NCI-H82 (cell line): ENCODE measurements at regions not wholly inside any gene's neighbourhood (a gene's known extent, or its start where the extent isn't known, plus 50 kb on each side); places are given as distances from the start of the nearest gene placed in this dataset.

Experiments
- DNase-seq: peaks from one replicate; lab custom pipeline; 2025; lab: John Stamatoyannopoulos, UW

DNA sequence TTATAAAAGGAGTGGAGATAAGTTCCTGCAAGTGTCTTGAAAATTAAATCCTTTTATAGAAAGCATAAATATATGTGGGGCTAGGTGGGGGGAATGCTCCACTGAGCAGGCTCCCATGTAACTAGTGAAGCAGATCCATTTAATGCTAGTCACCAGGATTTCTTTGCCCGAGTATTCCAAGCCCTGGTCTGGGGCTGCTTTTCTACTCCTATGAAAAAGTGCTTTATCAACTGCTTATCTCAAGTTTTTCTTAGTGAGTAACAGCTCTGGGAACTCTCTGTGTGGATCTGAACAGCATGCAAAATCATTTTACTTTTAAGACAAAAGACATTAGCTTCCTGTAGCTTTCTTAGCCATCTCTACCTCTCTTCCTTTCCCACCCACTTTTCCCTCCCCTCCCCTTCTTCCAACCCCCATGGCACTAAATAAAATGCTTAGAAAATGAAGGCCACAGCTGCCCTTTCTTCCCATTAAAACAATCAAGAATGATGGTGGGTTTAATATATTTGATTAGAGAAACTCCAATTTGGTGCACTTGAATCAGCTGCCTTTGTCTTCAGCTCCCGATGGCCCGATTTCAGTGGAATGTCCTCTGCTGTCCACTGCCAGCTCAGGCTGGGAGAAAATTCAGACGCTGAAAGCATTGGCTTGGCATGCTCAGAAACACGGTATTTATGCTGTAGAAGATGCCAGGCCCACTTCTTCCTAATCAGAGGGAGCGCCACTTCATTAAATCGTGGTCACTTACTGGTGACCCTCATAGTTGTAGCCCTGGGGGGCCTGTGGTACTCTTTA is 475.1 kb downstream of the FOXO1 start:
- DNase-seq, result peak; percentile 72

DNA sequence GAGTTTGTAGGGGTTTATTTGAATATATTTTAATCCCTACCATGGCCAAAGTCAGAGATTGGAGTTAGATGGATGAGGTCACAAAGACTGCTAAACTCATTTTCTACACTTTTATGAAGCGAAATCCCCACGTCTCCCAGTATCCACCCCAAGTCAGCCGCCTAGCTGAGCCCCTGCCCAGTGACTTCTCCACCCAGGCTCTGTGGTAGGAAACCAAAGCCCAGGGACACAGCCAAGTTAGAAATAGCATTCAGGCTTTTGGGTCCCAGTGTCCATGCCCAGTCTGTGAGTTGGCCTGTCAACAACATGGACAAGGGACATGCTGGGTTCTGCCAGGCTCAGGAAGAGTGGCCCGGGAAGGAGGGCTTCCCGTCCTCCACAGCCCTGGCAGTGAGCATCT is 474.0 kb downstream of the FOXO1 start:
- no peak for DNase-seq

DNA sequence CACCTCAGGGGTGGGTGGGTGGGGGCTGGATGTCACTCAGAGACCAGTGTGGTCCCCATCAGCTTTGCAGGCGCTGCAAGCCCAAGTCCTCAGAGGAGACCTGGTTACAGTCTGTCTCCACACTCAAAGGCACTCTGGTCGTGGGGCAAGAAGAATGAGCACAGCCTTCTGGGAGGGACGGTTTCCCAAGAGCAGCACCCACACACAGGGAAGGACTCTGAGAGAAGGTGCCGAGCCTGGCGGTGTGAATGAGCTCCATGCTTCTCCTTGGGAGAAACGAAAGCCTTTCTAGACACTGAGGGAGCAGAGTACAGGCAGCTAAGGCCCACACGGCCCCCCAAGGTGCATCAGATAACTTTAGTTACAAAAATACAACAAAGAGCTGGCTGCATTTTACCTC is 473.6 kb downstream of the FOXO1 start:
- DNase-seq, result no peak

DNA sequence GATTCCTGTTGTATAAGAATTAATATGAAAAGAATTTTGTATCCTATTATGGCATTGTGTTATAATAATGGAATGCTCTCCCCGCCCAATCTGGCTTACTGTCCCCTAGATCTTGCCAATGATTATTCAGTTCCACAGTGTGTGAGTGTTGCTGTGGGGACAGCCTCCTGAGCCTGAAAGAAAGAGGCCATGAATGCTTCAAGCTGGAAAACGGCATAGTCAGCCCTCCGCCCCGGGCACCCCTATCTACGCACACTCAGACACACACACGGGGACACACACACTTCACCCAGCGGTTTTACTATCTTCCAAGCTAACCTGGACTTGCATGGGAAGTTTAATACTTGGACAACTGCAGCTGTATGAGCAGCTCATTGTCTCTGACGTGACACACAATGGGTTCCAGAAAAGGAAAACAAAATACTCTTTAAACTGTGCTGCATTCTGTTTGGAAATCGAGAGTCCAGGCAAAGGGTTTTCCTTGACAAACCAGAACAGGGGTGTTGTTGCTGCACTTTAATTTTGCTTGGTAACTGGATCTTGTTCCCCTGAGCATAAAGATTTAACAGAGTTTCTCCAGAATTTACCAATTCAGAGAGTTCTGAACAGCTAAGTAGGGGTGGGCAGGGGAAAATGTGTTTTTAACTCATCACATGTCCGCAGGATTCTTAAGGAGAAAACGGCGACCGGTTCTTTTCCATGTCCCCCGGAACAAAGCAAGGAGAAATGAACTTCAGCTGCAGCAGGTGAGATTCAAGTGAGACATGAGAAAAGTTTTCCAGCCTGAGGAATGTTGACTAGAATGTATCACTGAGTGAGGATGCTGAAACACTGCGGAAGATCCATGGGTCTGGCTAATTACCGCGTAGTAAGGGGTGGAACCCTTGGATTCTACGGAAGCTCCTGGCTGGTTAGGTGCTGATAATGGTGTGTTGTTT is 472.9 kb downstream of the FOXO1 start:
- no peak for DNase-seq

DNA sequence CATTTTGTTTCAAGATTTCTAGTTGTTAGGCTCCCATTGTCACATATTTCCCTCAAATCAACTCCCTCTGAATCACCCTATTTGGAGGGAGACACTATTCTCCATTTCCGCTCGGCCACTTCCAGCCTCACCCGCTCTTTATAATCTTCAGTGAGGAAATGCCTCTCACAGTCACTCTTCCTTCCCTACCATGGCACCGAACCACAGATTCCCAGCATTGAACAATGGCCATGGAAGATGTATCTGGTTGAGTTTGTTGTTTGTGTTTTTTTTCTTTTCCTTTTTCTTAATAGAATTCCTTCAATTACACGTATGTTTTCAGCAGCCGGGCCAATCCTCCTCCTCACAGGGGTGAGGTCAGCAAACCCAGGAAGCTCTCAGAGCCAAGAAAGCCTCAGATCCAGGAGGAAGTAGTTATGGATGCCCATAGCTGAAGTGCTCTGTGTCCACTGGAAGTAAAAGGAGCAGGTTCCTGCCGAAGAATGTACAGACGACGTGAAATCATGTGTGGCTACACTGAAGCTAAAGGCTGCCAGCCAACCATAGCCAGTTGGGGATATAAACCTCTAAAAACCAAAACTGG is 472.1 kb downstream of the FOXO1 start:
- no peak for DNase-seq

DNA sequence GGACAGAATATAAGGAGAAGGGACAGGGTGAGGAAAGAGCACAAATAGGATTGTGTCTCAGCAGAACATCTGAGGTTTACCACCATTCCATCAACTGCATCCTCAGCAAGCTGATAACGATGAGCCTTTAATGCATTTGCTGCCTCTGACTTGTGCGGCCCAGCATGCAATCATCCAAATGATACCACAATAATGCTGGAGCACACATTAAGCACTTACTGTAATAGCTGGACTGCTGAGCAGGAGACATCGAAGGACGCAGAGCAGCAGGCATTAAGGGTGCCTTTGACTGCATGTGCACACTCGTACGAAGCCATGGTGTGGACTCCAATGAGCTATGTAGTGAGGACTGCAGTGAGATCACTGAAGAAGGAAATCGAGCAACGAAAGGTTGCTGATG is 469.4 kb downstream of the FOXO1 start:
- DNase-seq, result no peak

DNA sequence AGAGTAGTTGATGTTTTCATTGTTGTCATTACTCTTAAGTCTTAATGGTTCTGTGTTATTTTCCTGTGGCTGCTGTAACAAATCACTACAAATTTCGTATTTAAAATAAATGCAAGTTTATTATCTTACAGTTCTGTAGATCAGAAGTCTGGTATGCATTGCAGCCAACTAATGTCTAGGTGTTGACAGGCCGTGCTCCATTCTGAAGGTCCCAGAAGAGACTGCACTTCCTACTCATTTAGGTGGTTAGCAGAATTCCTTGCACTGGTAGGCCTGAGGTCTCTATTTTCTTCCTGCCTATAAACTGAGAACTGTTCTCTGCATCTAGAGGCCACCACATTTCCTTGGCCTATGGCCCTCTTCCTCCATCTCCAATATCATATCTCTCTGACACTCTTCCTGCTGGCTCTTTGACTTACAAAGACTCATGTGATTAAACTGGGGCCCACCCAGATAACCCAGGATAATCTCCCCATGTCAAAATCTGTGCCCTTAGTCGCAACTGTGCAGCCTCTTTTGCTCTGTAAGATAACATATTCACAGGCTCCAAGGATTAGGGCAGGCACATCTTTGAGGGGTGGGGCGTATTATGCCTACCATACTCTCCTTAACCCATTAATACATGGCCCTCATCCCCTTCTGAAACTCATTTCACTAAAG is 468.4 kb downstream of the FOXO1 start:
- peak; percentile 62 for DNase-seq

DNA sequence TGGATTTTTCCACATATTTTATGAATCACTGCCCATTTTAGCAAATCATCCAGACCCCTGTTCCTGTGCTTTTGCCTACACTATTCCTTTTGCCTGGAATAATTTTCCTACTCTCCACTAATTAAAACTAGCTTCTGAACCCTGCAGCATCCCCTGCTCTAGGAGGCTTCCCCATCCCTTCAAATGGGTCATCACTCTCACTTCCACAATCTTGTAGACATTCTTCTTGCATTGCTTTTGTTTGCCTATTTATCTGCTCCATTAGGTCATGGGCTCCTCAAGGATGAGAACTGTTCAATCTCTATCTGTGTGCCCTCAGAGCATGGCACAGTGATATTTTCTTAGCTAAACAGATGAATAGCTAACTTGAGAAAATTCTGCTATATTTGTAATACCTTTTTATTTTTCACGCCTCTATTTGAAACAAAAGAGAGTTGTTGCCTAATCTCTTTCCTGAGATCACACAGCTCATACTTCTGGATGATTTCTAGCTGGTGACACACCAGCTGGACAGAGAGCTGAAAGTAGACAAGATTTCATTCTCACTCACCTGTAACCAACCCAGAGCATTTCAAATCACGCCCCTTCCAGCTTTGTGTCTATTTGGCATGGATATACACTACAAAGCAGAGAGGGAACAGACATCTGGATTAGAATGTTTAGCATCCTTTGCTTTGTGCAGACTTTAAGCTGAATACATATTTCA is 466.0 kb downstream of the FOXO1 start:
- DNase-seq, result no peak

DNA sequence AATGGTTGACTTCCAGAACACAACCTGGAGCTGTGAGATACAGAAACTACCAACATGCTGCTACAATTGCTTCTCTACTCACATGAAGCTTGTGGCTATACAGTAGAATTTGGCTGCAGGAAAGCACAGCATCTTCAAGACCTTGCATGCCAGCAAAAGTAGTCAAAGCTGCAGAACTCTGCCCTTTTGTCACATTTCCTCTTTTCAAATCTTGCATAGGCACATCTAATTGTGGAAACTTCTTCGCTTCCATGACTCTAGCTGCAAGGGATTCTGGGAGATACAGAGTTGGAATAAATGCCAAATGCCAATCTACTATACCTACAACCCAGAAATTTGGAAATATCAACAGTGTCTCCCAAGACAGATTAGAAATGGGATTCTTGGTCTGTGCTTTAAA is 462.2 kb downstream of the FOXO1 start:
- no peak for DNase-seq

DNA sequence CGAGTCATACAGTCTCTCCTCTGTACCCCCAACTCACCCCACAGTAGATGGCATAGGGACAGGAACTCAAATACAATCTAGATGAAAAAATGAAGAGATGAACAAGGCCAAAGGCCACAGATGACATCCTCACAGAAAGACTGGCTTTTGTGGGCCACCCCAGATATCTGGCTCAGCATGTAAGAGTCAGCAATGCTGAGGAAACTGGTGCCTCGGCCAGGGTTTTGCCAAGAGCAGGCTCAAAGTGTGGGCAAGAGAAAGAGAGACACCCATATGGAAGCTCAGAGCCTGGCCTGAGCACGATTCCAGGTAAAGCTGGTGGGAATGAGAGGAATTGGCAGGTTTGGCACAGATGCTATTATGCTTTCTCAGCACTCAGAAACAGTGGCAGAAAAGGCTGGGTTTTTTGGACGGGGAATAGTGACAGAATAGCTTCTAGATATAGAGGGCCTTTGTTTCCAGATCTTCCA is 460.6 kb downstream of the FOXO1 start:
- DNase-seq, result no peak

DNA sequence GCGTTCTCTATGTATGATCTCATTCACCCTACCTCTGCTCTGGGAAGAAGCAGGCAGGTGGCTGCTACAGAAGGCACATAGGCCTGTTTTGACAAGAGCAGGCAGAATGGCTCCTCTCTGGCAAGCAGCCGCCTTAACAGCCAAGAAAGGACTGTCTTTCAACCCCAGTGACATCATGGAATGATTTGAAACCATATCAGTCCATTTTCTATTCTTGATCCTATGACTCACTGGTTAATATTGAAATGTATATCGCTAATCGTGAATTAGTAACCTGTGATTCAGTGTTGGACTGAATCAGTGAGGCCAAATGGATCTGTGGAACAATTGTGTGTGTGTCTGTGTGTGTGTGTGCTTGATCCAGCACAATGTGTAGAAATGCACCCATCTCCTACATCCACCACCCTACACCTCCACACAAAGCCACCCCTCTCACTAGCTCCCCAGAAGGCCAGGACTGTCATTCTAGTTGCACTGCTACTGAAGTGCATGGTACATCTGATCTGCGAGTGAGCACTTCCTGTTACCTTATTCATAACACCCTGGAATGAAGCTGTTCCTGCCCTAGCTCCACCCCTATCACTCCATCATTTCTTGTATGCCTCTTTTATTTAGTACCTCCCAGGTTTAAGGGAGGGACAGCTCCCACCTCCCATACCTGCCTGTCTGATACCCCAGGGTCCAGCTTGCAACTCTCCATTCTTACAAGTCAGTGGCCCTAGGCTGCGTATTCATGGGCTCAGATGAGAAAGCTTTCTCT is 460.0 kb downstream of the FOXO1 start:
- no peak for DNase-seq

DNA sequence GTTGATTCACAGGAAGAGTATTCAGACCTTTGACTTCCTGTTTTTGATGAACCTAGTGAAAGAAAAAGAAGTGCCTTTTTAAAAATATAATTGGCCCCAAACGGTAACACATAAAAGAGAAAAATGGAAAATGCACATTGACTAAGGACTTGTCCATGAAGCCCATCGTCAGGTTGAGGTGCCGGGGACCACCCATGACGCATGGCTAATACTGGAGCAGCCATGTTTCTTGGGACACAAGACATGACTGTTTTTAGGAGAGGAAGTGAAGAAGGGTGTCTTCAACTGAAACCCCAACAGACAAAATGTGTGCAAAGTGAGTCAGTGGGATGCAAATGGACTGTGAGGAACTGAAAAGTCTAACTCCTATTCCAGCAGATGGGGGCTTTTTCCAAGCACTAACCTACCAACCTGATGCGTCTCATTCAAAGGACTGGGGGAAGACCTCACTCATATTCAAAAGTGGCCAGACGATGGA is 459.4 kb downstream of the FOXO1 start:
- DNase-seq, result no peak

DNA sequence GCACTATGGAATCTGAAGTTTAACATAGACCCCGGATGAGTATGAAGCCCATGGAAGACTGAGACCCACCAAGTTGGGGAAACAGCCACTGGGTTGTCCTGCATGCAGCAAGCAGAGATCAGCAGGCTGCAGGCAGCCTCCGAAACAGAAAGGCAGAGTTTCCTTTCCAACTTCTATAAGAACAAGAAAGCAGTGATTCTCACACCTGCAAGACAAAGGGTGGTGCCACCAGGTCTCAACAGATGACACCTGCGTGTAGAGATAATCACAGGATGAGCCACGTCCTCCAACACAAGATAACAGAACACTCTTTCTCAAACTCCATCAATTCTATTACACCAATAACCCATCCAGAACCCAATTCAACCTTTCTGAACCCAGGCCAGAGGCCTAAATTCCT is 457.9 kb downstream of the FOXO1 start:
- DNase-seq, result no peak

DNA sequence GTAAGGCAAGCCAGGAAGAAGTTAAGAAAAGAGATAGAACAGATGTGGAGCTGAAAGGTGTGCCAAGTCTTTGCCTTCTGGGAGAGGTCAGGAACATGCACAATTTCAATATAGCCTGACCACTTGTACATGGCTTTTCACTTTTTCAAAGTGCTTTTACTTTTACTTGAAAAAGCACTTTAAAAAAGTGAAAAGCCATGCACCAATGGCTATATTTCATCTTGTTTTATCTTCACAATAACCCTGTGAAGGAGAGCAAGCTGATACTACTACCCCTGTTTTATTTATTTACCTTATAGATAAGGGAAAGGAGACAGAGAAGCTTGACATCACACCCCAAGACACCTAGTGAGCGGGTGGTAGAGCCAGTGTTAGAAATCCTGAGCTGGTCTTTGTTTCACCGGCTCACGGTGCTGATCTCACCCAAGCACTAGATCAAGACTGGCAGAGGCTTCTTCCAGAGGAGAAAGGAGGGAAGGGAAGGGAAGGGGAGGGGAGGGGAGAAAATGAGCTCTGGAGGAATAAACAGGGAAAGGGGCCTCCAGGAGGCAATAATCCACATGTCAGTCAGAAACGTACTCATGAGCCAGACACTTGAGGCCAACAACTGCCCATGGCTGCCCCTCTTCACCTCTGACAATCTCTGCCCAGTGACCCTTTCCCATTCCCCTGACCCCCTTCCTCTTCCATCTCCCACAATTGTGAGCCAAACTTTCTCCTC is 455.4 kb downstream of the FOXO1 start:
- no peak for DNase-seq

DNA sequence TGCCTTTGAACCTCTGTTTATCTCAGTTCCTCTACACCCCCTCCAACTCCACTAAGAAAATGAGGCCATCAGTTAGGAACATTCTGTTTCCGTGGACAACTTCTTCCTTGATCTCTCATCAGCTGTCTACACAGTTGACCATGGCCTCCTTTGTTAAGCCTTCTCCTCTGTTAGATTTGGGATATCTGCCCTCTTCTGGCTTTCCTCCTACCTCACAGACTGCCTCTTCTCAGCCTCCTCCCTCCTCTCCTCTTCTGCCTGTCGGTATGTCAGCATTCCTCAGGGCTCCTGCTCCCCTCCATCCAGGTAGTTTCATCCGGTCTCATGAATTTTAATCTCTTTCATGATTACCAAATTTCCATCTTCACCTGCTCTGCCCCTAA is 454.9 kb downstream of the FOXO1 start:
- no peak for DNase-seq

DNA sequence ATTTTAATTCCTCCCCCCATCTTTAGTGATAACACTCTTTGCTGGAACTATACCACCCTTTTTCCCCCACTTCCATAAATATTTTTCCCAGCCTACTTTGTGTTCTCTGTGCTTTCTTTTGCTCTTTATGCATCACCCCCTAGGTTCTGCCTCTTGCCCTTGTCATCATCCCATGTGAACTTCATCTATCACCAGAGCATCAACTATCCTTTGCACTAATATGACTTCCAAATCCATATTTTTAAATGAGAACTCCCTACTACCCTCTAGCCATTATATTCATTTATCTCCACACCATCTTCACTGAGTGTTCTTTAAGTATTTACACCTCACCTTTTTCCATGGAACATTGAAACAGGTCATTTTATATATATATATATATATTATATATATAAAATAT is 452.7 kb downstream of the FOXO1 start:
- peak; percentile 22 for DNase-seq

DNA sequence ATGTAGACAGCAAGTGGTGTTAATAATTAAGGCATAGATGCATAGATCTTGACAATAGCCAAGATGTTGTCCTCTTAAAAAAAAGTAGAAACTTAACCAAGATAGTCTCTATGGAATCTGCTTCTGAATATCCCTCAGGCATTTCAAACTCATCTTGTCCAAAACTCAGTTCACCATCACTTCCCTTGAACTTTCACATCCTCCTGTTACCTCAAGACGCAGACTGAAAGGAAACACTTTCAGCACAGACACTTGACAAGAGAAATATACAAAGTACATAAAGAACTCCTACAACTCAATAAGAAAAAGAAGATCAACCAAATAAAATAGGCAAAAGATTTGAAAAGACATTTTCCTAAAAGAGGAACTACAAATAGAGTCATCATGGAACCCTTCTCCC is 451.1 kb downstream of the FOXO1 start:
- DNase-seq, result no peak

DNA sequence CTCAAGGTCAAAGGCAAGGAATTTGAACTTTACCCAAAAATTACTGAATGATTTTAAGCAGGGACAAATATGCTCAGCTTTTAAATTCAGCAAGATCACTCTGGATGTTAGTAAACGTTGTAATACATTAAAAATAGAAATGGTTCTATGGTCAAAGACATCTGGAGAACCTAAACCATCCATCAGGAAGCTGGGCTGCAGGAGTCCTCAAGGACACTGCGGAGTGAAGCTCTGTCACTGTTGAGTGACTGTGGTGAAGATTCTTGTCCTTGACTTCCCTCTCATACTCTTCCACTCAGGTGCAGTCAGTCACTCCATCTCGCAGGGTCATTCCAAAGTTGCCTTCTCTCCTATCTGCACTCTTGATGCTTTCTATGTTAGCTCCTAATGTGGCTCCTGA is 450.7 kb downstream of the FOXO1 start:
- DNase-seq, result no peak

DNA sequence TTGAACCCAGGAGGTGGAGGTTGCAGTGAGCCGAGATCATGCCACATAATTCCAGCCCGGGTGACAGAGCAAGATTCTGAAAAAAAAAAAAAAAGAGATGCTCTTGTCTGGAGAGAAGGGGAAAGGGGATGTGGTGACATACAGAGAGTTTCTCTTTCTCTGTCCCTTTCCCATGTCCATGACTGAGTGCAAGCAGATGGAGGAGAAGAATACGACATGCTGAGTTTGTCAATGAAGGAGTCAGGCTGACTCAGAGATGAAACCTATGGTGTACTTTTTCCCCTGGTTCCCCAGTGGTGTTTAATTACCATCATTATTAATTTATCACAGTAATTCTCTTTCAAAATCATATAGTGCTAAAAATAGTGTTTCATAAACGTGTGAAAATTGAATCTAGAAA is 448.8 kb downstream of the FOXO1 start:
- DNase-seq, result no peak

DNA sequence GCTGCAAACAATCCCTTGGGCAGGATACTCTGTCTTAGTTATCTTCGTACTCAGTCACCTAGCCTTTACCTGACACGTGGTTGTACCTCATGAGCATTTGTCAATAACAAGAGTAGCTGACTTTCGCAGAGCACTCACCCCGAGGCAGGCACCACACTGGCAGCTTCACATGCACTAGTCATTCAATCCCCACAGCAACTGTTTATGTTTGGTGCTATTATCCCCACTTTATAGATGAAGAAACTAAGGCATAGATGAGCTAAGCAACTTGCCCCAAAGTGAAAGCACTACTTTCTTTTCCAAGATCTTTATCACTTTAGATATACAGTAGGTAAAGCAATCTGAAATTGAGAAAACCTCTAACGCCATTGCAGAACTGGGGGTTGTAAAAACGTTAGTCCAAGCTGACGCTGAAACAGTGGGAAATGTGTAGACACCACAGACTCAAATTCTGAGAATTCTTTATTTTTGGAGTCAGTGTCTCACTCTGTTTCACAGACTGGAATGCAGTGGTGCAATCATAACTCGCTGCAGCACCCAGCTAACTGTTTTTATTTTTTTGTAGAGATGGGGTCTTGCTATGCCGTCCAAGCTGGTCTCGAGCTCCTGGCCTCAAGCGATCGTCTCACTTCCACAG is 446.0 kb downstream of the FOXO1 start:
- DNase-seq, result no peak
